CD4-positive, alpha-beta T cell treated with Interleukin-4 for 1 hour (primary cell): ENCODE measurements at regions not wholly inside any gene's neighbourhood (a gene's known extent, or its start where the extent isn't known, plus 50 kb on each side); places are given as distances from the start of the nearest gene placed in this dataset.

Experiments
- DNase-seq, 2 donors: peaks; one replicate each; pipeline ENCODE4 v3.0.0-alpha.2; 2020 to 2022

DNA sequence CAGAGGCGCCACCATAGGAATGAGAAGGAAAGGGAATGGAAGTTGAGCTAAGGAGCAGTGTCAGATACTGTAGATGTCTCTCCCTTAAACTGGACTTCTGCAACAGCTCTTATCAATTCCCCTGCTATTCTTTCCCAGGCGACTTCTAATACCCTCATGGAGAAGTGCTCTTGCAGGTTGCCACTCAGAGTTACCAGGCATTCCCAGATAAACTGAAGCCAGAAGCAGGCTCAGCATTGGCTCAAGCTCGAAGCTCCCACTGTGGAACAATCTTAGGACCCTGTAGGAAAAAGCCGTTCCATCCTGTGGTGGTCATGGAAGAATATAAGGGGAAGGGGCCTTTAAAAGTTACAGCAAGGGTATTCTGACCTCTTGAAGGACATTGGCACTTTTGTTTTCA is 208.7 kb upstream of the PLET1 start:
- DNase-seq, result no peak

- DNase-seq, result no peak
Observed at GRCh38 chr11:112470355-112470754, 209.7 kb upstream of the PLET1 start.

DNA sequence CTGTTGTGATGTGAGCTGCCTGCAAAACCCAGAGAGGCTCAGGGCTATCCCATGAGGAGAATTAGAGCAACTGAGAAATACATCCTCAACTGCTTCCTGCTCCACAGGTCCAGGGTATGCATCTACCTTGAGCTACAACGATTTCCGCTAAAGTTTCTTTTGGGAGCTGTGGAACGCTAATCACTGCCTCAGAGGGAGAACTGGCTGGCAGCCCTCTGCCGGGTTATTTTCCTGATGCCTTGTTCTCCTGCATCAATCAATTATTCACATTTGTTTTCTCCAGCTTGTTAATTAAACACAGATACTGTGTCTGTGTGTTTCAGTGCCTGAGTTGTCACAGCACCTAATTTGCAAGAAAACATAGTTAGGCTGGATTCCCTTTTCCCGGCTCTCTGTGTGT is 211.1 kb upstream of the PLET1 start:
- no peak for DNase-seq

- DNase-seq, result no peak
Observed at GRCh38 chr11:112477152-112477551, 216.5 kb upstream of the PLET1 start.

DNA sequence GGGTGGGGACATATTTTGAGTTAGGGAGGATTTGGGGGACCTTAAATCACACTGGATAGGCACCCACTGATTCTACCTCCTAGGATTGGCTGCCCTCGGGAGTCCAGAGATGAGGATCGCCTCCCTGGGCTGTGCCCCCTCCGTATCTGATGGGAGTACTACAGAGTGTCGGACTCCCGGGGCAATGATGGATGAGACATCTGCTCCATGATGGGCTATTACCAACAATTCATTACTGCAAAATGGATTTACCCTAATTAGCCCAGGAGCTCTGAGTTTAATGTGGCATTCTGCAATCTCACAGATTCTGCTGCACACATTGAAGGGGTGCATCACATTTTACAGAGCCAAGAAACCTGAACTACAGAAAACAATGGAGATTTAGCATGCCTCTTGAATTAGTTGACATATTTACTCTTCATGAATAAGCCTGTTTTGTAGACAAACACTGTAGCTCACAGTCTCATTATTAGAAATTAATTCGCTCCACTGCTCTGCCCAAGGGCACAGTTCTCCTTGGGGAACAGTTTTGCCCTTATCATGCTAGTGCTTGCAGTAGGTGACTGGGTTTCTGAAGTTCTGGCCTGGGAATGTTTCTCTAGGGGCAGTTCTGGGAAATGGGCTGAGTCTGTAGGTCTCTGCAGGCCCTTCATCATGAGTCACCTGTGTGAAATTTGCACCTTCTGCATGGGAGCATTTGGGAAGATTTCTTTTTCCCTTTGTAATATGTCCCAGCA is 217.1 kb upstream of the PLET1 start:
- DNase-seq, result no peak

GRCh38 chr11:112478806-112479205 is 218.1 kb upstream of the PLET1 start:
- DNase-seq, result no peak

DNA sequence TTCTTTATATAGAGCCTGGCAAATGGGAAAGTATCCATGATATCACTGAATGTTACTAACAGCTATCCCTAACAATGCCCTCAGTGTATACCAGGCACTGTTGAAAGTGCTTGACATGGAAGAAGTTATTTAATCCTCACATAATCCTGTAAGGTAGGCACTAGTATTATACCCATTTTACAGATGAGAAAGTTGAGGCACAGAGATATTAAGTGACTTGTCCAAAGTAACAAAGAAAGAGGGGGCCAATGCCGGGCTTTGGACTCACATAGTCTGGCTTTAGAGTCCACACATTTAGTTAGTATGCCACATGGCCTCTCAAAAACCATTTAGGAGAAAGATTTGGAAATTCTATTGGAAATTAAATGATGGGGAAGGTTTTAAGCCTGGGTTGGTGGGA is 220.8 kb upstream of the PLET1 start:
- DNase-seq, result no peak

- DNase-seq, result no peak
Observed at GRCh38 chr11:112481893-112482292, 221.2 kb upstream of the PLET1 start.

DNA sequence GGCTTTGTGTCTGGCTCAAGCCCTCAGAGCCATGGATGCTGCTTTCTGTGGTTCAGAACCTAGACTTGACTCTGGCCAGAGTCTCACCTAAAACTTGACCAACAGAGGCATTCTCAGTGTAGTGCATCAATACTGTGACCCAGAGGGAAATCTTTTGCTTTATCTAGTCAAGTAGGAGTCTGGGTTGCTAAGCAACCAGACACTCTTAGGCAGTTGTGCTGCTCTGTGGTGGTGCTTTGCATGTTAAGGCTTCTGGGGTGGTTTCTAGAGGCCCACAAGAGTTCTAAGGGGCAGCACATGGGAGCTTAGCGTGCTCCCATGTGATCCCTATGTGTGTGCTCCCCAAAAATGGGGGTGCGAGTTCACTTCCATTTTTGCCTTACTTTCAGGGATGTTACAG is 224.6 kb upstream of the PLET1 start:
- no peak for DNase-seq

DNA sequence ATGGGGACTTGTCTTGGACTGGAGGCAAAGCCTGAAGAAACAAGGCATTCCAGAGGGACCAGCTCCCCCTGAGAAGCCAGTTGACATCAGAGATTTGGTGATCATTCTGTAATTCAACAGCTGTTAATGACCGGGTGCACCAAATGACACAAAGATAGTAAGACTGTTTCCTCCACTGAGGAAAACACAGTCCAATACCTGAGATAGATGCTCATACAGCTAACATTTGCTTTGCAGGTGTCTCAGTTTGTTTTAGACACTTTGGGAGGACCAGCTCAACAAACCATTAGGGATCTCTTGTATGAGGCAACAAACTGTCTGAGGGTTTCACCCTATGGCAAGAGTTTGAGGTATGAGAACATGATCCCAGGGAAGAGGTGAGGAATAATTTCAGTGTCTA is 237.2 kb upstream of the PLET1 start:
- DNase-seq, result no peak

- DNase-seq, result no peak
Observed at GRCh38 chr11:112498701-112499100, 238.0 kb upstream of the PLET1 start.

GRCh38 chr11:112499153-112499880 is 238.7 kb upstream of the PLET1 start:
- no peak for DNase-seq

DNA sequence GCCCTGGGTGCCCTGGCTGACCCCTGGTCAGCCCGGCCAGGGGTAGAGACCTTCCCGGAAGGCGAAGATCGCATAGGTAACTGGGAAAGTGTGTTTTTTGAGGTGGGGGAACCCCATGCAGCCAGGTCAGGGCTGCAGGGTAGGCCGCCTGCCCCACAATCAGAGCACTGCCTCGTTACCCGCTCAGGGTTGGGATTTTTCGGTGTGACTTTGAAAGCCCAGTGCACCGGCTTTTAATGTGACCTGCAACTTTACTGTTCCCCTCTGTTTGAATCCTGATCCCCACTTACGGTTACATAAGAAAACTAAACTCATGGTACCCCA is 239.2 kb upstream of the PLET1 start:
- no peak for DNase-seq

- DNase-seq, result no peak
Observed at GRCh38 chr11:112503410-112503809, 242.8 kb upstream of the PLET1 start.

GRCh38 chr11:112504056-112504455 is 243.4 kb upstream of the PLET1 start:
- no peak for DNase-seq

- DNase-seq, result no peak
Observed at GRCh38 chr11:112506852-112507251, 246.2 kb upstream of the PLET1 start.

GRCh38 chr11:112507281-112507680 is 246.6 kb upstream of the PLET1 start:
- no peak for DNase-seq

DNA sequence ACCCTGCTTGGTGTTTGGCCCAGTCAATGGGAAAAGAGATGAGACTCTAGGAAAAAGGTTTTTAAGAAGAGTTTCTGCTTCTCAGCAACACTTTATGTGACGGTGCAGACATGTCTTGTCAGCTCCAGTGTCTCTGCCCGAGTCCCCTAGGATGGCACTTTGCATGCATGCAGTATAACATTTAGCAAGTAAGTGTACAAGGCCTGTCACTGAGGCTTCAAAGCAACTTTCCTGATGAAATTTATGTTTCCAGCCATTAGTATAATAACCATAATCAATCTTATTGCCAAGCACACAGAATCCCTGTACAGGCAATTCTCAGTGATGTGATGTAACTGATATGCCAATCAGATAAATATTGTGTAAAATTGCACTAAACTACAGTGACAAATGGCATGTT is 248.1 kb upstream of the PLET1 start:
- no peak for DNase-seq

- no peak for DNase-seq
Observed at GRCh38 chr11:112509300-112509699, 248.6 kb upstream of the PLET1 start.

- no peak for DNase-seq
Observed at GRCh38 chr11:112511271-112511670, 250.6 kb upstream of the PLET1 start.

DNA sequence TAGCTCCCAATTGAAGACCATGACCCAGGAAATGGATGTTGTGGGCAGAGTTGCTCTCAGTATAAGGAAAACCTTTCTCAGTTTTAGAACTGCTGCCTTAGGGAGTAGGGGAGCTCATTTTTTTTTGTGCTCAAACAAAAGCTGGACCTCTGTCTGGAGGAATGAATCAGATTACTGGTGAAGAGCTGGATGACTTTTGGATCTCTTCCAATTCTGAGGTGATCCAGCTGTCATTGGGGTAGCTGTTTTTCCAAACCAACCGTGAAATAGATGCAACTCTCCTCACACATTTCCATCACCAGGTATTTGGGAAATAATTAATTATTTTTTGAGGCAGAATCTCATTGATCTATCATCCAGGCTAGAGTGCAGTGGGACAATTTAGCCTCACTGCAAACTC is 251.3 kb upstream of the PLET1 start:
- DNase-seq, result no peak

DNA sequence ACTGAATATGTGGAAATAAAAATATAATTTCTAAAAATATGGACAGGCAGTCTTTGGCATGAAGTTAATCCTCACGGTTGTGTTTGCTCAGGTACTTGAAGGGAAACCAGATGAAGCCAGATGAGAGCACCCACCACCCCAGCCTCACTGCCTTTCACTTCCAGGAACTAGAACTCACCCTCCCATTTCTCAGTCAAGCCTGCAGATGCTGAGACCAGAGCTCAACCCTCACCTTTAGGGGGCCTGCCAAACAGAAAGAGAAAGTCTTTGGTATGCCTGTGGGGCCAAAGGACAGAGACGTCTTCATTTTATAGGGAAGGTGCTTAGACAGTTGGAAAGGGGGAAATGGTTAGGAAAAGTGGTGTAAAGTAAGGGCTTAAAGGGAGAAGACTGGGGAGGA is 252.8 kb upstream of the PLET1 start:
- DNase-seq, result no peak

GRCh38 chr11:112514011-112514740 is 253.5 kb upstream of the PLET1 start:
- DNase-seq, result peak in 1 of 2 donors; percentile 20

- no peak for DNase-seq
Observed at GRCh38 chr11:112516261-112516660, 255.6 kb upstream of the PLET1 start.
